A549 (cell line): ENCODE measurements at regions not wholly inside any gene's neighbourhood (a gene's known extent, or its start where the extent isn't known, plus 50 kb on each side); places are given as distances from the start of the nearest gene placed in this dataset.

Experiments
- EP300 ChIP-seq, 2 experiments: fragments of >200 bp; sonication (Bioruptor Twin); formaldehyde crosslinking; IDR thresholded peaks; 2 replicates in 1 of 2; 3 replicates in 1 of 2; pipeline ENCODE4 v1.6.1; 2016 to 2017
- FOSL2 ChIP-seq, 2 experiments: fragments of 450-650 bp in 1 of 2; fragments of >200 bp in 1 of 2; sonication (Bioruptor Twin) in 1 of 2; formaldehyde crosslinking; IDR thresholded peaks; 2 replicates each; pipeline versions ENCODE4 v1.5.0 to v1.6.1; 2016 to 2020; ENCODE audit warnings: mild to moderate bottlenecking in 1 of 2, moderate library complexity in 1 of 2
- MAZ ChIP-seq: fragments of 150-350 bp; IDR thresholded peaks from 2 replicates; pipeline ENCODE4 v1.6.1; 2014; ENCODE audit warnings: antibody characterized with exemption, low read depth, low read length, borderline replicate concordance
- PHF8 ChIP-seq: fragments of 200-600 bp; sonication (generic); IDR thresholded peaks from 2 replicates; pipeline ENCODE4 v1.6.1; 2016; ENCODE audit warnings: low read depth, mild to moderate bottlenecking, antibody characterized with exemption, moderate library complexity, borderline replicate concordance
- POLR2AphosphoS2 ChIP-seq: conservative IDR thresholded peaks from 2 replicates; pipeline ENCODE4 v1.6.1; 2012; ENCODE audit warnings: low read length, improper control_type of control experiment, inconsistent platforms
- RAD21 ChIP-seq, 2 experiments: fragments of >200 bp in 1 of 2; sonication (Bioruptor Twin) in 1 of 2; formaldehyde crosslinking in 1 of 2; IDR thresholded peaks in 1 of 2; conservative IDR thresholded peaks in 1 of 2; 2 replicates in 1 of 2; 3 replicates in 1 of 2; pipeline ENCODE4 v1.6.1; 2012 to 2018; ENCODE audit warnings: inconsistent platforms in 1 of 2
- TF ChIP-seq, protein P1 (sequence below): fragments of >200 bp; sonication (Bioruptor Twin); formaldehyde crosslinking; IDR thresholded peaks from 3 replicates; pipeline ENCODE4 v1.5.1; 2016
- TF ChIP-seq, protein P2 (sequence below): fragments of 200-600 bp; sonication (generic); IDR thresholded peaks from 2 replicates; pipeline ENCODE4 v1.6.1; 2016; ENCODE audit warnings: antibody characterized with exemption, mild to moderate bottlenecking, moderate library complexity
- TF ChIP-seq, protein P3 (sequence below): fragments of 150-350 bp; IDR thresholded peaks from 2 replicates; pipeline ENCODE4 v1.6.1; 2014; ENCODE audit warnings: low read depth, mild to moderate bottlenecking, low read length

DNA sequence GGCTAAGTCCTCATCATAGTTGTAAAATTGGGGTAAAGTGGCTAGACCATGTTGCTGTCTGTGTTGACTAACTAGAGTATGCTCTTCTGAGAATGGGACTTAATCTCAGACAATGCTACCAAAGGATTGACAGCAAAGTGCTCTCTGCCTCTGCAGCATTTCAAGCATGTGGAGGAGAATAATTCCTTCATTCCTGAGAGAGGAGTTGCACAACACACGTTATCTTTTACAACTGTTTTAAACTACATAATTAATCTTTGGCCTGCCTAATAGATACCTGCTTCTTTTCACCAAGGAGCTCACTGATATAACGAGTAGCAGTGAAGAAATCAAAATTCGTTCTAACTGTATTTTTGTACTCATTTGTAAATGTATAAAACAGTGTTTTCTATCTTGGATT is 2172.2 kb downstream of the PCDH9 start:
- TF ChIP-seq, protein P1, sequence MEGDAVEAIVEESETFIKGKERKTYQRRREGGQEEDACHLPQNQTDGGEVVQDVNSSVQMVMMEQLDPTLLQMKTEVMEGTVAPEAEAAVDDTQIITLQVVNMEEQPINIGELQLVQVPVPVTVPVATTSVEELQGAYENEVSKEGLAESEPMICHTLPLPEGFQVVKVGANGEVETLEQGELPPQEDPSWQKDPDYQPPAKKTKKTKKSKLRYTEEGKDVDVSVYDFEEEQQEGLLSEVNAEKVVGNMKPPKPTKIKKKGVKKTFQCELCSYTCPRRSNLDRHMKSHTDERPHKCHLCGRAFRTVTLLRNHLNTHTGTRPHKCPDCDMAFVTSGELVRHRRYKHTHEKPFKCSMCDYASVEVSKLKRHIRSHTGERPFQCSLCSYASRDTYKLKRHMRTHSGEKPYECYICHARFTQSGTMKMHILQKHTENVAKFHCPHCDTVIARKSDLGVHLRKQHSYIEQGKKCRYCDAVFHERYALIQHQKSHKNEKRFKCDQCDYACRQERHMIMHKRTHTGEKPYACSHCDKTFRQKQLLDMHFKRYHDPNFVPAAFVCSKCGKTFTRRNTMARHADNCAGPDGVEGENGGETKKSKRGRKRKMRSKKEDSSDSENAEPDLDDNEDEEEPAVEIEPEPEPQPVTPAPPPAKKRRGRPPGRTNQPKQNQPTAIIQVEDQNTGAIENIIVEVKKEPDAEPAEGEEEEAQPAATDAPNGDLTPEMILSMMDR: no peak
- TF ChIP-seq RAD21 (conservative IDR thresholded peaks at IDR 0.05 in 1 of 2, IDR thresholded peaks at IDR 0.05 in 1 of 2): no peak
- TF ChIP-seq, protein P2, sequence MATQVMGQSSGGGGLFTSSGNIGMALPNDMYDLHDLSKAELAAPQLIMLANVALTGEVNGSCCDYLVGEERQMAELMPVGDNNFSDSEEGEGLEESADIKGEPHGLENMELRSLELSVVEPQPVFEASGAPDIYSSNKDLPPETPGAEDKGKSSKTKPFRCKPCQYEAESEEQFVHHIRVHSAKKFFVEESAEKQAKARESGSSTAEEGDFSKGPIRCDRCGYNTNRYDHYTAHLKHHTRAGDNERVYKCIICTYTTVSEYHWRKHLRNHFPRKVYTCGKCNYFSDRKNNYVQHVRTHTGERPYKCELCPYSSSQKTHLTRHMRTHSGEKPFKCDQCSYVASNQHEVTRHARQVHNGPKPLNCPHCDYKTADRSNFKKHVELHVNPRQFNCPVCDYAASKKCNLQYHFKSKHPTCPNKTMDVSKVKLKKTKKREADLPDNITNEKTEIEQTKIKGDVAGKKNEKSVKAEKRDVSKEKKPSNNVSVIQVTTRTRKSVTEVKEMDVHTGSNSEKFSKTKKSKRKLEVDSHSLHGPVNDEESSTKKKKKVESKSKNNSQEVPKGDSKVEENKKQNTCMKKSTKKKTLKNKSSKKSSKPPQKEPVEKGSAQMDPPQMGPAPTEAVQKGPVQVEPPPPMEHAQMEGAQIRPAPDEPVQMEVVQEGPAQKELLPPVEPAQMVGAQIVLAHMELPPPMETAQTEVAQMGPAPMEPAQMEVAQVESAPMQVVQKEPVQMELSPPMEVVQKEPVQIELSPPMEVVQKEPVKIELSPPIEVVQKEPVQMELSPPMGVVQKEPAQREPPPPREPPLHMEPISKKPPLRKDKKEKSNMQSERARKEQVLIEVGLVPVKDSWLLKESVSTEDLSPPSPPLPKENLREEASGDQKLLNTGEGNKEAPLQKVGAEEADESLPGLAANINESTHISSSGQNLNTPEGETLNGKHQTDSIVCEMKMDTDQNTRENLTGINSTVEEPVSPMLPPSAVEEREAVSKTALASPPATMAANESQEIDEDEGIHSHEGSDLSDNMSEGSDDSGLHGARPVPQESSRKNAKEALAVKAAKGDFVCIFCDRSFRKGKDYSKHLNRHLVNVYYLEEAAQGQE: no peak
- TF ChIP-seq, protein P3, sequence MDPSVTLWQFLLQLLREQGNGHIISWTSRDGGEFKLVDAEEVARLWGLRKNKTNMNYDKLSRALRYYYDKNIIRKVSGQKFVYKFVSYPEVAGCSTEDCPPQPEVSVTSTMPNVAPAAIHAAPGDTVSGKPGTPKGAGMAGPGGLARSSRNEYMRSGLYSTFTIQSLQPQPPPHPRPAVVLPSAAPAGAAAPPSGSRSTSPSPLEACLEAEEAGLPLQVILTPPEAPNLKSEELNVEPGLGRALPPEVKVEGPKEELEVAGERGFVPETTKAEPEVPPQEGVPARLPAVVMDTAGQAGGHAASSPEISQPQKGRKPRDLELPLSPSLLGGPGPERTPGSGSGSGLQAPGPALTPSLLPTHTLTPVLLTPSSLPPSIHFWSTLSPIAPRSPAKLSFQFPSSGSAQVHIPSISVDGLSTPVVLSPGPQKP: no peak
- no peak for TF ChIP-seq MAZ
- TF ChIP-seq POLR2AphosphoS2: no peak
- TF ChIP-seq EP300 (IDR thresholded peaks at IDR 0.05): no peak
- TF ChIP-seq PHF8: no peak
- TF ChIP-seq FOSL2 (IDR thresholded peaks at IDR 0.05): no peak
- no peak for TF ChIP-seq FOSL2 (CRISPR knock-in tag; IDR thresholded peaks at IDR 0.05)
